Thyroid gland (tissue), 4 donors: ENCODE measurements at regions not wholly inside any gene's neighbourhood (a gene's known extent, or its start where the extent isn't known, plus 50 kb on each side); places are given as distances from the start of the nearest gene placed in this dataset.

Source experiments
- DNase-seq, 2 donors: peaks; one replicate each; pipeline ENCODE4 v3.0.0-alpha.2; 2019
- H3K27ac ChIP-seq, 3 donors: fragments of 200-600 bp; sonication (generic); 1 replicate in 2 of 3; 2 replicates in 1 of 3; pipeline ENCODE4 v1.5.1; 2016 to 2019; ENCODE audit warnings: mild to moderate bottlenecking in 1 of 3, moderate library complexity in 1 of 3
- H3K27me3 ChIP-seq: fragments of 200-600 bp; sonication (generic); one replicate; pipeline ENCODE4 v1.5.1; 2019
- H3K36me3 ChIP-seq, 2 donors: fragments of 200-600 bp; sonication (generic); one replicate each; pipeline ENCODE4 v1.5.1; 2016 to 2019
- H3K4me1 ChIP-seq, 2 donors: fragments of 200-600 bp; sonication (generic); one replicate each; pipeline ENCODE4 v1.5.1; 2017 to 2019
- H3K4me3 ChIP-seq, 3 donors: fragments of 200-600 bp; sonication (generic); replicated peaks in 1 of 3; 1 replicate in 2 of 3; 2 replicates in 1 of 3; pipeline ENCODE4 v1.5.1; 2016; ENCODE audit warnings: mild to moderate bottlenecking in 1 of 3
- H3K9me3 ChIP-seq: fragments of 200-600 bp; sonication (generic); one replicate; pipeline ENCODE4 v1.5.1; 2017
- CTCF ChIP-seq, 6 experiments: fragments of 200-600 bp in 3 of 6; fragments of 450-650 bp in 3 of 6; sonication (generic) in 3 of 6; IDR thresholded peaks; one replicate each; pipeline ENCODE4 v1.5.1; 2016 to 2019; ENCODE audit warnings: antibody characterized with exemption in 6 of 6, mild to moderate bottlenecking in 2 of 6, inconsistent platforms in 1 of 6, moderate library complexity in 1 of 6
- POLR2A ChIP-seq, 2 donors: fragments of 450-650 bp; IDR thresholded peaks; one replicate each; pipeline ENCODE4 v1.6.1; 2017; ENCODE audit warnings: antibody characterized with exemption in 2 of 2, mild to moderate bottlenecking in 2 of 2, moderate library complexity in 1 of 2
- WGBS, 2 donors: methylation state at CpG; one replicate each; pipeline ENCODE4 v1.1.5; 2017; 5-methylcytosine and 5-hydroxymethylcytosine counted together
- intact Hi-C: fragments of 100-400 bp; cut with DNase I; formaldehyde crosslinking; loops from one replicate; pipeline ENCODE4 v1.15.1; 2023

- Histone ChIP-seq H3K27ac (no peak overlapping the region), H3K4me1 (no peaks in the 10 kb centered on the region), H3K27me3 (no peaks in the 10 kb centered on the region), H3K4me3 (no peak overlapping the region), H3K9me3 (no peaks in the 10 kb centered on the region), H3K36me3 (no peaks in the 10 kb centered on the region)
- no peak for DNase-seq
- intact Hi-C loops: no loop called here
- no peak for TF ChIP-seq POLR2A (IDR thresholded peaks at IDR 0.05)
- TF ChIP-seq CTCF (IDR thresholded peaks at IDR 0.05): no peak
- 83 to 85% methylated on average over 11 of the region's 11 CpGs for WGBS, 2 donors
Measured at GRCh38 chr5:77935506-77936364, 159.6 kb upstream of the TBCA start.

GRCh38 chr5:77928776-77929300 is 152.7 kb upstream of the TBCA start:
- H3K4me1 ChIP-seq: no peaks in the 10 kb centered on the region
- TF ChIP-seq POLR2A (IDR thresholded peaks at IDR 0.05) (no peak), CTCF (IDR thresholded peaks at IDR 0.05) (no peak)
- H3K36me3 ChIP-seq: no peaks in the 10 kb centered on the region
- intact Hi-C loops: no loop called here
- H3K27ac ChIP-seq: no peak overlapping the region
- no peak overlapping the region for H3K4me3 ChIP-seq
- 82 to 85% methylated on average over 9 of the region's 9 CpGs for WGBS, 2 donors
- no peak for DNase-seq
- H3K9me3 ChIP-seq: no peaks in the 10 kb centered on the region
- H3K27me3 ChIP-seq: no peaks in the 10 kb centered on the region

GRCh38 chr5:77926337-77926736 is 150.2 kb upstream of the TBCA start:
- H3K27me3 ChIP-seq: no peaks in the 10 kb centered on the region
- H3K36me3 ChIP-seq: no peaks in the 10 kb centered on the region
- TF ChIP-seq POLR2A (IDR thresholded peaks at IDR 0.05): no peak
- no peak for TF ChIP-seq CTCF (IDR thresholded peaks at IDR 0.05)
- H3K4me1 ChIP-seq: no peaks in the 10 kb centered on the region
- no peak for DNase-seq
- intact Hi-C loops: no loop called here
- WGBS, 2 donors: 88 to 100% methylated on average over 1 of the region's 1 CpG
- no peak overlapping the region for H3K27ac ChIP-seq
- H3K9me3 ChIP-seq: no peaks in the 10 kb centered on the region
- no peak overlapping the region for H3K4me3 ChIP-seq

- no peaks in the 10 kb centered on the region for H3K4me1 ChIP-seq
- H3K27me3 ChIP-seq: no peaks in the 10 kb centered on the region
- intact Hi-C loops: no loop called here
- H3K9me3 ChIP-seq: no peaks in the 10 kb centered on the region
- TF ChIP-seq POLR2A (IDR thresholded peaks at IDR 0.05) (no peak), CTCF (IDR thresholded peaks at IDR 0.05) (no peak)
- H3K36me3 ChIP-seq: no peaks in the 10 kb centered on the region
- WGBS, 2 donors: 93 to 98% methylated on average over 3 of the region's 3 CpGs
- H3K4me3 ChIP-seq: no peak overlapping the region
- no peak overlapping the region for H3K27ac ChIP-seq
- no peak for DNase-seq
Measured at GRCh38 chr5:77925503-77925902, 149.4 kb upstream of the TBCA start.

GRCh38 chr5:77924081-77924480 is 147.9 kb upstream of the TBCA start:
- no peak overlapping the region for H3K4me3 ChIP-seq
- WGBS, 2 donors: 43 to 62% methylated on average over 3 of the region's 3 CpGs
- intact Hi-C loops: no loop called here

More at GRCh38 chr5:77924081-77924480, 147.9 kb upstream of the TBCA start:
- no peaks in the 10 kb centered on the region for H3K36me3 ChIP-seq
- no peaks in the 10 kb centered on the region for H3K27me3 ChIP-seq
- TF ChIP-seq POLR2A (IDR thresholded peaks at IDR 0.05) (no peak), CTCF (IDR thresholded peaks at IDR 0.05) (no peak)
- DNase-seq: no peak
- H3K27ac ChIP-seq: no peak overlapping the region
- H3K9me3 ChIP-seq: no peaks in the 10 kb centered on the region
- no peaks in the 10 kb centered on the region for H3K4me1 ChIP-seq
